ENCODE measurements at regions not wholly inside any gene's neighbourhood (a gene's known extent, or its start where the extent isn't known, plus 50 kb on each side); places are given as distances from the start of the nearest gene placed in this dataset.

DNA sequence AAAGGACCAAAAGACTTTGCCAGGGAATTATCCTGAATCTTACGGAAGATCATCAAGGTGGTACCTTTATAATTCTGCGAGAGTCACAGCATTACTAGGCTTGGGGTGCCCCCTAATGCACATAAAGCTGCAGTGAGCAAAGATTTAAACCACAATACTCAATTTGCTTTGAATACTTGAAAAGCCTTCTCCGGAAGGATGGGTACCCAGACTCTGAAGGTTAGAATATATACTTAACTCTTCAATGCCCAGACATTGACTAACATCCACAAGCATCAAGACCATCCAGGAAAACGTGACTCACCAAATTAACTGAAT is 117.8 kb upstream of the KCNH8 start:
- no peak for TF ChIP-seq GATA2 (IDR thresholded peaks at IDR 0.05; ENCODE audit: low read depth, low read length)
- no peak for TF ChIP-seq GATA3 (IDR thresholded peaks at IDR 0.05; ENCODE audit: low read depth, low read length)

Data from SH-SY5Y (cell line).